ENCODE measurements at regions not wholly inside any gene's neighbourhood (a gene's known extent, or its start where the extent isn't known, plus 50 kb on each side); places are given as distances from the start of the nearest gene placed in this dataset.
"Not testable (repeated sequence)": the region's sequence is repeated elsewhere in the genome, so short reads cannot be mapped to it uniquely, and the experiment has no call there.

- no peak for DNase-seq (ENCODE audit: low read depth)
Observed at GRCh38 chr3:167106456-167106855, 273.6 kb downstream of the ZBBX start.

- no peak for DNase-seq (ENCODE audit: low read depth)
Observed at GRCh38 chr3:167102071-167102470, 278.0 kb downstream of the ZBBX start.

GRCh38 chr3:167100651-167101050, 279.4 kb downstream of the ZBBX start:
- no peak for DNase-seq (ENCODE audit: low read depth)

GRCh38 chr3:167100200-167100599, 279.9 kb downstream of the ZBBX start:
- DNase-seq (ENCODE audit: low read depth): no peak

- no peak for DNase-seq (ENCODE audit: low read depth)
Observed at GRCh38 chr3:167095976-167096375, 284.1 kb downstream of the ZBBX start.

GRCh38 chr3:167094632-167095031, 285.5 kb downstream of the ZBBX start:
- no peak for DNase-seq (ENCODE audit: low read depth)

- no peak for DNase-seq (ENCODE audit: low read depth)
Observed at GRCh38 chr3:167091226-167091625, 288.9 kb downstream of the ZBBX start.

- DNase-seq (ENCODE audit: low read depth): no peak
Observed at GRCh38 chr3:167084545-167084944, 295.6 kb downstream of the ZBBX start.

- no peak for DNase-seq (ENCODE audit: low read depth)
Observed at GRCh38 chr3:167078070-167078622, 302.0 kb downstream of the ZBBX start.

- DNase-seq (ENCODE audit: low read depth): no peak
Observed at GRCh38 chr3:167067787-167068161, 312.3 kb downstream of the ZBBX start.

- DNase-seq (ENCODE audit: low read depth): no peak
Observed at GRCh38 chr3:167066977-167067786, 312.9 kb downstream of the ZBBX start.

GRCh38 chr3:167057581-167057980, 322.5 kb downstream of the ZBBX start:
- DNase-seq (ENCODE audit: low read depth): no peak

- peak; percentile 1 for DNase-seq (ENCODE audit: low read depth)
Observed at GRCh38 chr3:167054926-167055325, 325.2 kb downstream of the ZBBX start.

GRCh38 chr3:167051421-167051820, 328.7 kb downstream of the ZBBX start:
- no peak for DNase-seq (ENCODE audit: low read depth)

- DNase-seq (ENCODE audit: low read depth): no peak
Observed at GRCh38 chr3:167033866-167034265, 346.2 kb downstream of the ZBBX start.

- DNase-seq (ENCODE audit: low read depth): peak; percentile 29
Observed at GRCh38 chr3:167032267-167032876, 347.7 kb downstream of the ZBBX start.

GRCh38 chr3:167031364-167032049, 348.6 kb downstream of the ZBBX start:
- no peak for DNase-seq (ENCODE audit: low read depth)

GRCh38 chr3:167030082-167030725, 349.9 kb downstream of the ZBBX start:
- DNase-seq (ENCODE audit: low read depth): no peak

- DNase-seq (ENCODE audit: low read depth): not testable (repeated sequence)
Observed at GRCh38 chr3:167019503-167019902, 360.6 kb downstream of the ZBBX start.

GRCh38 chr3:167018591-167019111, 361.4 kb downstream of the ZBBX start:
- DNase-seq (ENCODE audit: low read depth): not testable (repeated sequence)

- DNase-seq (ENCODE audit: low read depth): no peak
Observed at GRCh38 chr3:167012691-167013090, 367.4 kb downstream of the ZBBX start.

GRCh38 chr3:167008791-167009190, 371.3 kb downstream of the ZBBX start:
- DNase-seq (ENCODE audit: low read depth): no peak

Data from forelimb muscle (tissue), 1 donor.